ENCODE measurements at regions not wholly inside any gene's neighbourhood (a gene's known extent, or its start where the extent isn't known, plus 50 kb on each side); places are given as distances from the start of the nearest gene placed in this dataset.
"Not testable (repeated sequence)": the region's sequence is repeated elsewhere in the genome, so short reads cannot be mapped to it uniquely, and the experiment has no call there.

- peaks cover 2% of the 10 kb centered on the region; the same call in 1 of the 2 replicates for H3K27me3 Mint-ChIP-seq (ENCODE audit: low read depth)
- peaks cover 4% of the 10 kb centered on the region in 2 experiments; a peak in 2 of 4 replicates for H3K4me1 Mint-ChIP-seq
- Histone ChIP-seq H4K5ac (ENCODE audit: insufficient read length, low read depth, low read length) (no peak overlapping the region), H3K4me1 (ENCODE audit: insufficient read depth, low read length) (no peaks in the 10 kb centered on the region), H3K4ac (ENCODE audit: low read depth, low read length) (no peak overlapping the region), H3K18ac (ENCODE audit: insufficient read length, low read depth, low read length) (peak overlapping the region; percentile 11), H3K23ac (ENCODE audit: insufficient read length, low read depth, low read length) (no peak overlapping the region), H3K79me2 (ENCODE audit: insufficient read depth, low read length) (no peaks in the 10 kb centered on the region), H2BK12ac (ENCODE audit: insufficient read length, low read depth, low read length) (no peak overlapping the region), H2BK120ac (ENCODE audit: low read depth, low read length, poor library complexity, severe bottlenecking) (no peak overlapping the region), H3K27ac (ENCODE audit: insufficient read length, low read depth, low read length) (no peak overlapping the region), H4K20me1 (ENCODE audit: control insufficient read depth, insufficient read depth, insufficient read length) (no peaks in the 10 kb centered on the region), H4K8ac (replicated peaks; ENCODE audit: insufficient read length, low read depth, low read length) (no peak overlapping the region), H2AFZ (ENCODE audit: low read length) (no peak overlapping the region), H2BK5ac (ENCODE audit: insufficient read length, low read length) (no peak overlapping the region), H3K14ac (ENCODE audit: insufficient read depth, low read length) (no peak overlapping the region), H3K4me2 (ENCODE audit: insufficient read depth, insufficient read length, low read length) (no peak overlapping the region), H3K23me2 (ENCODE audit: insufficient read length, low read depth, low read length, poor library complexity, severe bottlenecking) (no peaks in the 10 kb centered on the region), H3K27me3 (ENCODE audit: insufficient read depth, low read length) (no peaks in the 10 kb centered on the region), H3T11ph (ENCODE audit: low read length) (no peak overlapping the region), H3K9ac (ENCODE audit: extremely low read depth, insufficient read length, low read length) (no peak overlapping the region), H2BK15ac (ENCODE audit: low read depth, low read length) (no peak overlapping the region), H3K56ac (ENCODE audit: insufficient read length, low read depth, low read length) (no peak overlapping the region), H2AK5ac (ENCODE audit: insufficient read length, low read length) (no peak overlapping the region), H3K9me3 (ENCODE audit: control insufficient read depth, low read depth, low read length) (no peaks in the 10 kb centered on the region), H4K91ac (ENCODE audit: insufficient read length, low read depth, low read length) (no peak overlapping the region), H2BK20ac (ENCODE audit: low read depth, low read length, poor library complexity, severe bottlenecking) (no peak overlapping the region), H3K79me1 (ENCODE audit: insufficient read depth, low read depth, low read length, poor library complexity, severe bottlenecking) (no peaks in the 10 kb centered on the region)
- no peak for DNase-seq
- WGBS (ENCODE audit: extremely low coverage, insufficient read length, low lambda C conversion rate): no CpG with 5 or more reads among the region's 7 CpGs
- 0 out of 5 replicates have a peak, but pooled peaks cover 0 to 2% of the 10 kb centered on the region in 2 experiments for H3K9me3 Mint-ChIP-seq
- no peak overlapping the region for H3K27ac Mint-ChIP-seq
- no peaks in the 10 kb centered on the region for H3K36me3 Mint-ChIP-seq (ENCODE audit: insufficient read depth in 1 of 3, low read depth in 3 of 3)
- no peak for TF ChIP-seq CTCF (conservative IDR thresholded peaks at IDR 0.05)
- H3K4me3 Mint-ChIP-seq: no peak overlapping the region
Measured at GRCh38 chr6:137717074-137718073, 149.7 kb upstream of the TNFAIP3 start.

GRCh38 chr6:137718903-137719302 is 148.2 kb upstream of the TNFAIP3 start:
- not testable (repeated sequence) for H2AK5ac ChIP-seq (ENCODE audit: insufficient read length, low read length); H2AFZ ChIP-seq (ENCODE audit: low read length); H3K9me3 ChIP-seq (ENCODE audit: control insufficient read depth, low read depth, low read length); H3K9me3 Mint-ChIP-seq; H3K23ac ChIP-seq (ENCODE audit: insufficient read length, low read depth, low read length); H2BK5ac ChIP-seq (ENCODE audit: insufficient read length, low read length); H4K20me1 ChIP-seq (ENCODE audit: control insufficient read depth, insufficient read depth, insufficient read length); H2BK20ac ChIP-seq (ENCODE audit: low read depth, low read length, poor library complexity, severe bottlenecking); H3K27me3 Mint-ChIP-seq (ENCODE audit: low read depth); H3K79me2 ChIP-seq (ENCODE audit: insufficient read depth, low read length); H3K79me1 ChIP-seq (ENCODE audit: insufficient read depth, low read depth, low read length, poor library complexity, severe bottlenecking); H3T11ph ChIP-seq (ENCODE audit: low read length); H4K5ac ChIP-seq (ENCODE audit: insufficient read length, low read depth, low read length); H3K4me2 ChIP-seq (ENCODE audit: insufficient read depth, insufficient read length, low read length); H2BK12ac ChIP-seq (ENCODE audit: insufficient read length, low read depth, low read length); H3K36me3 Mint-ChIP-seq (ENCODE audit: insufficient read depth in 1 of 3, low read depth in 3 of 3); H3K4me1 ChIP-seq (ENCODE audit: insufficient read depth, low read length); H2BK120ac ChIP-seq (ENCODE audit: low read depth, low read length, poor library complexity, severe bottlenecking); H3K14ac ChIP-seq (ENCODE audit: insufficient read depth, low read length); H3K4me1 Mint-ChIP-seq; H4K91ac ChIP-seq (ENCODE audit: insufficient read length, low read depth, low read length); H3K18ac ChIP-seq (ENCODE audit: insufficient read length, low read depth, low read length); H4K8ac ChIP-seq (replicated peaks; ENCODE audit: insufficient read length, low read depth, low read length); H3K9ac ChIP-seq (ENCODE audit: extremely low read depth, insufficient read length, low read length); DNase-seq; H3K23me2 ChIP-seq (ENCODE audit: insufficient read length, low read depth, low read length, poor library complexity, severe bottlenecking); H3K27me3 ChIP-seq (ENCODE audit: insufficient read depth, low read length); H2BK15ac ChIP-seq (ENCODE audit: low read depth, low read length); H3K56ac ChIP-seq (ENCODE audit: insufficient read length, low read depth, low read length); H3K4me3 Mint-ChIP-seq; H3K27ac ChIP-seq (ENCODE audit: insufficient read length, low read depth, low read length); H3K4ac ChIP-seq (ENCODE audit: low read depth, low read length); H3K27ac Mint-ChIP-seq
- no CpG with 5 or more reads among the region's 5 CpGs for WGBS (ENCODE audit: extremely low coverage, insufficient read length, low lambda C conversion rate)

All from H9 (cell line).